HG02970 (cell line): ENCODE measurements at regions not wholly inside any gene's neighbourhood (a gene's known extent, or its start where the extent isn't known, plus 50 kb on each side); places are given as distances from the start of the nearest gene placed in this dataset.
"Not testable (repeated sequence)": the region's sequence is repeated elsewhere in the genome, so short reads cannot be mapped to it uniquely, and the experiment has no call there.

ENCODE experiments used
- ATAC-seq: cut with Tn5 transposase; IDR thresholded peaks from one replicate; pipeline ENCODE4 v1.9.1; 2021; ENCODE audit warnings: mild to moderate bottlenecking, moderate library complexity, moderate number of reproducible peaks; ENCODE audit not compliant: unreplicated experiment, low FRiP score

GRCh38 chr7:145817687-145818086, 298.9 kb upstream of the CNTNAP2 start:
- no peak for ATAC-seq

GRCh38 chr7:145812218-145812617, 304.4 kb upstream of the CNTNAP2 start:
- no peak for ATAC-seq

- ATAC-seq, result not testable (repeated sequence)
Measured at GRCh38 chr7:145805496-145805895, 311.1 kb upstream of the CNTNAP2 start.

- ATAC-seq, result no peak
Measured at GRCh38 chr7:145797507-145797906, 319.1 kb upstream of the CNTNAP2 start.

GRCh38 chr7:145795132-145795531, 321.5 kb upstream of the CNTNAP2 start:
- no peak for ATAC-seq

GRCh38 chr7:145784809-145785780, 331.5 kb upstream of the CNTNAP2 start:
- ATAC-seq, result no peak

- ATAC-seq, result not testable (repeated sequence)
Measured at GRCh38 chr7:145781388-145781787, 335.2 kb upstream of the CNTNAP2 start.

- ATAC-seq, result no peak
Measured at GRCh38 chr7:145779140-145779539, 337.5 kb upstream of the CNTNAP2 start.

- ATAC-seq, result no peak
Measured at GRCh38 chr7:145774777-145775176, 341.8 kb upstream of the CNTNAP2 start.

GRCh38 chr7:145753004-145753403, 363.6 kb upstream of the CNTNAP2 start:
- ATAC-seq, result no peak

GRCh38 chr7:145737617-145738016, 379.0 kb upstream of the CNTNAP2 start:
- no peak for ATAC-seq

- no peak for ATAC-seq
Measured at GRCh38 chr7:145735061-145735460, 381.5 kb upstream of the CNTNAP2 start.

- no peak for ATAC-seq
Measured at GRCh38 chr7:145732521-145732920, 384.1 kb upstream of the CNTNAP2 start.

- no peak for ATAC-seq
Measured at GRCh38 chr7:145729691-145730090, 386.9 kb upstream of the CNTNAP2 start.

- no peak for ATAC-seq
Measured at GRCh38 chr7:145718129-145718528, 398.5 kb upstream of the CNTNAP2 start.

- ATAC-seq, result no peak
Measured at GRCh38 chr7:145700488-145700887, 416.1 kb upstream of the CNTNAP2 start.

GRCh38 chr7:145698526-145699262, 417.9 kb upstream of the CNTNAP2 start:
- ATAC-seq, result no peak

GRCh38 chr7:145697412-145698107, 419.0 kb upstream of the CNTNAP2 start:
- ATAC-seq, result not testable (repeated sequence)

- ATAC-seq, result no peak
Measured at GRCh38 chr7:145696071-145696470, 420.5 kb upstream of the CNTNAP2 start.

GRCh38 chr7:145692237-145692950, 424.2 kb upstream of the CNTNAP2 start:
- no peak for ATAC-seq
